Ascending aorta (tissue), 2 donors: ENCODE measurements at regions not wholly inside any gene's neighbourhood (a gene's known extent, or its start where the extent isn't known, plus 50 kb on each side); places are given as distances from the start of the nearest gene placed in this dataset.

Experiments
- DNase-seq, 2 donors: peaks; one replicate each; pipeline ENCODE4 v3.0.0-alpha.2; 2019; ENCODE audit warnings: low spot score in 2 of 2
- H3K27ac ChIP-seq, 2 donors: fragments of 200-600 bp; sonication (generic); one replicate each; pipeline ENCODE4 v1.5.1; 2016 to 2017; ENCODE audit warnings: mild to moderate bottlenecking in 1 of 2
- H3K27me3 ChIP-seq: fragments of 200-600 bp; sonication (generic); one replicate; pipeline ENCODE4 v1.5.1; 2017
- H3K36me3 ChIP-seq, 2 donors: fragments of 200-600 bp; sonication (generic); one replicate each; pipeline ENCODE4 v1.5.1; 2016
- H3K4me1 ChIP-seq, 2 donors: fragments of 200-600 bp; sonication (generic); one replicate each; pipeline ENCODE4 v1.5.1; 2016 to 2017; ENCODE audit warnings: mild to moderate bottlenecking in 1 of 2
- H3K4me3 ChIP-seq, 2 donors: fragments of 200-600 bp; sonication (generic); one replicate each; pipeline ENCODE4 v1.5.1; 2016 to 2017; ENCODE audit warnings: mild to moderate bottlenecking in 1 of 2
- H3K9me3 ChIP-seq, 2 donors: fragments of 200-600 bp; sonication (generic); one replicate each; pipeline ENCODE4 v1.5.1; 2016
- CTCF ChIP-seq, 3 experiments: fragments of 200-600 bp in 2 of 3; fragments of 450-650 bp in 1 of 3; sonication (generic) in 2 of 3; IDR thresholded peaks; one replicate each; pipeline ENCODE4 v1.5.1; 2016 to 2019; ENCODE audit warnings: antibody characterized with exemption in 3 of 3, mild to moderate bottlenecking in 1 of 3, moderate library complexity in 1 of 3
- intact Hi-C: fragments of 100-400 bp; cut with DNase I; formaldehyde crosslinking; loops from one replicate; pipeline ENCODE4 v1.15.1; 2023

GRCh38 chr21:17387030-17387617 lies 125.7 kb upstream of the CXADR start:
- Histone ChIP-seq H3K4me1 (no peaks in the 10 kb centered on the region), H3K27ac (no peak overlapping the region), H3K9me3 (no peaks in the 10 kb centered on the region), H3K4me3 (no peak overlapping the region), H3K36me3 (no peaks in the 10 kb centered on the region), H3K27me3 (no peaks in the 10 kb centered on the region)
- DNase-seq, result no peak
- TF ChIP-seq CTCF (IDR thresholded peaks at IDR 0.05), result peak; percentile 41 to 67 (median 54)
- intact Hi-C loops, result loop anchor here (1.0 kb wide), 1 partner anchor 199 kb away; no protein-coding TSS in a partner anchor

- intact Hi-C loops, result no loop called here
- no peak for DNase-seq
- H3K36me3 ChIP-seq, result no peaks in the 10 kb centered on the region
These were observed 124.6 kb upstream of the CXADR start for GRCh38 chr21:17388226-17388625.

GRCh38 chr21:17389311-17389710 lies 123.5 kb upstream of the CXADR start:
- H3K27me3 ChIP-seq, result no peaks in the 10 kb centered on the region
- intact Hi-C loops, result no loop called here
- no peaks in the 10 kb centered on the region for H3K9me3 ChIP-seq
- no peak for DNase-seq
- H3K36me3 ChIP-seq, result no peaks in the 10 kb centered on the region
- TF ChIP-seq CTCF (IDR thresholded peaks at IDR 0.05), result no peak
- no peak overlapping the region for H3K27ac ChIP-seq
- no peaks in the 10 kb centered on the region for H3K4me1 ChIP-seq
- H3K4me3 ChIP-seq, result no peak overlapping the region

More at GRCh38 chr21:17388226-17388625, 124.6 kb upstream of the CXADR start:
- no peaks in the 10 kb centered on the region for H3K4me1 ChIP-seq
- no peak overlapping the region for H3K4me3 ChIP-seq
- H3K9me3 ChIP-seq, result no peaks in the 10 kb centered on the region
- H3K27ac ChIP-seq, result no peak overlapping the region
- H3K27me3 ChIP-seq, result no peaks in the 10 kb centered on the region
- TF ChIP-seq CTCF (IDR thresholded peaks at IDR 0.05), result no peak

DNA sequence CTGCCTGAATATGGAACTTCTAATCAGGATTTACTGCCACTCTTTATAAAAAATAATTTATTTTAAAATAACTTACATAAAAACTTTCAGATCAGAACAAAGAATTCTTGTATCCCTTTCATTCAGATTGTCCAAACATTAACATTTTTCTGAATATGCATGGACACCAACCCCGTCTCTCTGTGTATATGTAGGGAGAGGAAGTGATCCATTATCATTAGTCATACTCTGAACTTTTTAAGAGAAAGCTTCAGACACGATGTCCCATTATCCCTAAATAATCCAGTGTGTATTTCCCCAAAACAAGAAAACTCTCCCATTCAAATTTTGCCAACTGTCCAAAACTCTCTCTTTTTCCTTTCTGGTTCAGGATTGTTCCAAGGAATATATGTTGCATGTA lies 122.3 kb upstream of the CXADR start:
- TF ChIP-seq CTCF (IDR thresholded peaks at IDR 0.05), result no peak
- no peaks in the 10 kb centered on the region for H3K36me3 ChIP-seq
- no peak overlapping the region for H3K27ac ChIP-seq
- H3K4me3 ChIP-seq, result no peak overlapping the region
- no peak for DNase-seq
- no peaks in the 10 kb centered on the region for H3K27me3 ChIP-seq
- intact Hi-C loops, result no loop called here
- no peaks in the 10 kb centered on the region for H3K9me3 ChIP-seq
- H3K4me1 ChIP-seq, result no peaks in the 10 kb centered on the region

GRCh38 chr21:17391811-17392340 lies 121.0 kb upstream of the CXADR start:
- intact Hi-C loops, result no loop called here
- no peaks in the 10 kb centered on the region for H3K9me3 ChIP-seq
- no peak for DNase-seq
- H3K27me3 ChIP-seq, result no peaks in the 10 kb centered on the region
- no peaks in the 10 kb centered on the region for H3K4me1 ChIP-seq
- H3K36me3 ChIP-seq, result no peaks in the 10 kb centered on the region
- H3K4me3 ChIP-seq, result no peak overlapping the region
- no peak for TF ChIP-seq CTCF (IDR thresholded peaks at IDR 0.05)
- no peak overlapping the region for H3K27ac ChIP-seq
